ENCODE measurements at regions not wholly inside any gene's neighbourhood (a gene's known extent, or its start where the extent isn't known, plus 50 kb on each side); places are given as distances from the start of the nearest gene placed in this dataset.

DNA sequence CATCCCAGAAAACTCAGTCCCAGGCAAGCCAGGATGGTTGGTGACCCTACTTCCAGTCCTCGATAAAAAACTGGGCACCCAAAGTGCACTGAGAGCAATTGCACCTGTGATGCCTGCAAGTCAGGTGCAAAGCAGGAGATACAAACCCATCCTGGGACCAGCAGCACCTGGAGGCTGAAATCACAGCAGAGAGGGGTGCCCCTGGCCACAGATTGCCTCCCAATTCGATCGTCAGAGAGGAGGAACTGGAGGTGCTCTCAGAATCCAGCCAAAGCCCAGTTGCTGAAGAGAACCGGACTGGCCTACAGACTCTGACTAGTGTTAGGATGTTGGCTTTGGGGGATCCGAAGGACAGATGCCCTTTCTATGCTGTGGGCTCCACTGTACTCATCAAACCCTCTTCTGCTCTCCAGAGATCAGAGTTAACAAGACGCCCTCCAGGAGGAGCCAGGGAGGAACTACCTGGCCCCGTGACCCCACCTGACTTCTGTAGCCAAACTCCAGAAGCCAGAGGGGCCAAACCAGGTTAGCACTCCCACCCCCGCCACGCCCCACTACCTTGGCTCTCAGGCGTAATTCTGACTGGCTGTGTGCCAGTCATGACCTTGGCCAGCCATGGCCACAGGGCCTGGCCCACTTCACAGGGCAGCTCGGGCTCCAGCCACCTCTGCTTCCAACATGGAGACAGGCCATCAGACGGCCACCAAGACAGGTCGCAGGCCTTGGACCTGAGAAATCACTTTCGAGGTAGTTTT lies 284.5 kb upstream of the RTL1 start (continued):
- TF ChIP-seq ATRX (CRISPR knock-in tag; IDR thresholded peaks at IDR 0.05; ENCODE audit: borderline replicate concordance) = no peak
- TF ChIP-seq NAIF1 (CRISPR knock-in tag; IDR thresholded peaks at IDR 0.05; ENCODE audit: borderline replicate concordance) = no peak

DNA sequence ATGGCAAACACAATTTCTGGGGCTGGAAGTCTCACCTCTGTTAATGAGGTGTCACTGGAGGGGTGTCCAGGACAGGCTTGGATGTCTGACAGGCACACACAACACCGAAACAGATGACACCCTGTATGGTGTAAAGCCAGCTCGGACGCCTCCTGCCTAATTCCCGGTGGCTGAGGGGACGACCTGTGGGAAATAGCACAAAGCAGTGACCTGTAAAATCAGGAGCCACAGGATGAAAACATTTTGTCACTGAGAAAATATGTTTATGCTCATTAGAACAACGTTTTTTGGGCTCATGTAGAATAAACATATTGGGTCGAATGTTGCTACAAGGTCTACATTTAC lies 285.0 kb upstream of the RTL1 start:
- BruUV-seq (replicated peaks) = no TSS peak
- H3K4me1 ChIP-seq (ENCODE audit: insufficient read depth, low read length) = no peaks in the 10 kb centered on the region
- TF ChIP-seq FOXA1 (IDR thresholded peaks at IDR 0.05) (no peak), FOXA1 (CRISPR knock-in tag; IDR thresholded peaks at IDR 0.05) (no peak), ZNF10 (CRISPR knock-in tag; IDR thresholded peaks at IDR 0.05; ENCODE audit: borderline replicate concordance, low read depth) (no peak), NRL (CRISPR knock-in tag; IDR thresholded peaks at IDR 0.05; ENCODE audit: borderline replicate concordance) (no peak), FOXP1 (IDR thresholded peaks at IDR 0.05) (no peak), FOXP1 (CRISPR knock-in tag; IDR thresholded peaks at IDR 0.05) (no peak), ISX (CRISPR knock-in tag; conservative IDR thresholded peaks at IDR 0.05) (no peak), ZNF136 (CRISPR knock-in tag; IDR thresholded peaks at IDR 0.05; ENCODE audit: low read depth) (no peak), IRX3 (CRISPR knock-in tag; IDR thresholded peaks at IDR 0.05; ENCODE audit: borderline replicate concordance, low read depth) (no peak), NR2F6 (IDR thresholded peaks at IDR 0.05) (no peak), NR2F6 (CRISPR knock-in tag; IDR thresholded peaks at IDR 0.05) (no peak), ZNF510 (CRISPR knock-in tag; IDR thresholded peaks at IDR 0.05; ENCODE audit: low read depth) (no peak)
- FAIRE-seq (no peak), DNase-seq (ENCODE audit: low spot score) (no peak), ATAC-seq (no peak)
- no peaks in the 10 kb centered on the region for H3K9me3 ChIP-seq (ENCODE audit: low read length)
- ChIA-PET CTCF (ENCODE audit: low intra/inter-chr PET ratio, low total read pairs) (no interaction called here), POLR2A (no interaction called here)
- no peaks in the 10 kb centered on the region for H3K36me3 ChIP-seq (replicated peaks in 1 of 2; ENCODE audit: control insufficient read depth in 1 of 2, insufficient read depth in 2 of 2, low read length in 2 of 2)
- no peak overlapping the region for H2AFZ ChIP-seq (ENCODE audit: low read length)
- no peaks in the 10 kb centered on the region for H4K20me1 ChIP-seq (ENCODE audit: insufficient read depth, low read length)
- no peak overlapping the region for H3K4me2 ChIP-seq (ENCODE audit: low read depth, low read length)
- in situ Hi-C loops (cut with HindIII; ENCODE audit: extremely low pct_ligation_motif_present, low pct_unique_long_range_greater_than_20kb) (no loop called here), intact Hi-C loops (cut with micrococcal nuclease; ENCODE audit: unreplicated experiment) (no loop called here)
- 22% methylated on average over 7 of the region's 7 CpGs for WGBS (ENCODE audit: low lambda C conversion rate)
- no peak overlapping the region for H3K9ac ChIP-seq (ENCODE audit: insufficient read depth, low read depth, low read length)
- H3K27me3 ChIP-seq (ENCODE audit: control insufficient read depth in 1 of 2, insufficient read depth in 2 of 2, low read length in 2 of 2) = peaks cover 8 to 60% of the 10 kb centered on the region in 2 experiments
- no peaks in the 10 kb centered on the region for H3K79me2 ChIP-seq (ENCODE audit: insufficient read depth, low read length)
- H3K4me3 ChIP-seq (replicated peaks in 1 of 3; ENCODE audit: insufficient read depth in 1 of 3, low read depth in 2 of 3, low read length in 3 of 3) = no peak overlapping the region
- no peak overlapping the region for H3K27ac ChIP-seq (ENCODE audit: extremely low read length, insufficient read depth, low read length)
